Urothelium cell line (cell line): ENCODE measurements at regions not wholly inside any gene's neighbourhood (a gene's known extent, or its start where the extent isn't known, plus 50 kb on each side); places are given as distances from the start of the nearest gene placed in this dataset.
A peak's percentile ranks its signal among the peaks of the same experiment; 100 is the strongest.

Experiments
- DNase-seq: peaks from one replicate; pipeline ENCODE4 v3.0.0; 2011; ENCODE audit warnings: low spot score, mixed read lengths
- FAIRE-seq: peaks from 2 replicates; lab custom pipeline; 2011; peaks lifted over from hg19 to GRCh38; lab: Jason Lieb, UNC

DNA sequence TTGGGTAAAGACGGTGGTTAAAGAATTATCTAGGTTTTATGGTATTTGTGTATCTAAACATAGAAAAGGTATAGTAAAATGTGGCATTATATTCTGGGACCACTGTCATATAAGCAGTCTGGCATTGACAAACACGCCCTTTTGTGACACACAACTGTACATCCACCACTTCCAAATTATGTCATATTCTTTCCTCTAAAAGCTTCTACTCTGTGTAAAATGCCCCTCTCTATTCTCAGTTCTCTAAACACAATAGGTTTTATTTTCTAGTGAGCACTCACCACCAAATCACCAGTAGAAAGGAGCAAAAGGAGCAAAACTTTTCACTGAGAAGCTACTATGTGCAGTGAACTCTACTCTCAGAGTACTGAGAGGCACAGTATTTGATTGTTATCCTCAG is 88.1 kb upstream of the PIEZO2 start:
- FAIRE-seq = no peak
- DNase-seq = no peak

DNA sequence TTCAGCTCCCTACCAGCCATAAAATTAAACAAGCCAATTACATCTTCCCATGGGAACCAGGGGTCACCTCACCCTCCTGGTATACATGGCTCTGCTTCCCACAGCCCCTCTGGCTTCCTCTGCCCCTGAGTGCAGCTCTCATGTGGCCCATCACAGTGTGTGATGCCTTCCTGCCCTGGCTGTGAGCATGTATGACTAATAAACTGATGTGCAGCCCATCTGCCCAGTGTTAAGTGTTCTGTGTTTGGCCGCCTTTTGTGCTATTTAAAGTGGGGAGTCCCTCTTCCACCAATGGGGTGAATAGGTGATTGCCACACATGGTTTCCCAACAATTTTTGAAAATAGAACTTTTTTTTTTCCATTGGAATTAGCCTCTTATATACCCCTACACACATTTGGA is 87.7 kb upstream of the PIEZO2 start:
- FAIRE-seq (no peak), DNase-seq (no peak)

DNA sequence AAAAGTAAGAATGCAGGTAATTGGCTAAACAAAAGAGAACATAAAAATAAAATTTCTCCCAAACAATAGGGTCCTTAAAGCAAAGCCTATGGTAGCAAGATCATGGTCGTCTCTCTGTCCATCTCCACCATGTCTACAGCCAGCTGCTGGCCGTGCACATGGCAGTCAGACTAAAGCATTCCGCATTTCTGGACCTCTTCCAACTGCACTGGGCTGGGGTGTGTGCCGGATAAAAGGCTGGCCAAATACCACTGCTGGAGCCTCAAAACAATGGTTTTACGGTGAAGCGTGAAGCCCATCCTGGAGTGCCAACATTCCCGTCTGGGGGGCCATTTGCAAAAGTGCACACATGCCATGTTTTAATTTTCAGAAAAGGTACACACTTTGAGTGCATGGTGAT is 74.8 kb upstream of the PIEZO2 start:
- FAIRE-seq (peak; percentile 48), DNase-seq (no peak)

DNA sequence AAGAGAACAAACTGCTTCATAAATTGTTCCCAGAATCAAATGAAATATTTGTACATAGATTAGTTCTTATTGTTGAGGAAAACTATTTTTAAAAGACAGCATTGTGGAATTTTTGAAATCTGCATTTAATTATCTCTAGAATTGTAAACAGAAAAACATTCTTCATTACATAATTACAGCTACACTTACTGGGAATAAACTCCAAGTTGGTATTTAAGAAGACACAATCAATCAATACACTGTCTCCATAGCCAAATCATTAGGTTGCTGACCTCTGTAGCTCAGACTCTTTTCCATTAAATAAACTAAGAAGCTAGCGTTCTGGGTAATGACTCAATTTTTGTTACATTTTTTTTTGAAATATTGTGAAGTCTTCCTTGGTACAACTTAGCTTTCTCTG is 70.2 kb upstream of the PIEZO2 start:
- FAIRE-seq = no peak
- no peak for DNase-seq

DNA sequence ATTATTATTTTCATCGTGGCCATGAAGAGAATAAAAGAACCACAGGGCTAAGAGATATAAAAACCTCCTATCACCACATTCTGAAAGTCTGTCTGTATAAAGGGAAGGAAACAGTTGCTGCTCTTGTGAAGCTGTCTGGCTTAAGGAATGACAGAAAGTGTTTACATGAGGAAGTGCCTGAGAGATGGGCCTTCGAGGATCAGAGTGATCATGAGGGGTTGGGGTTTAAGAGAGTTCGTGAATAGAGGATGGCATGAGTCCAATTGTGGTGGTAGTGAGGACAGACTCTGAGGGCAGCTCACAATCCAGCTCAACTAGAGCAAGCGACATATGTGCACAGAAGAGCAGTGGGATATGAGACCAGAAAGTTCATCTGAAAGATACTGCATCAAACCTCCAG is 65.8 kb upstream of the PIEZO2 start:
- DNase-seq (no peak), FAIRE-seq (no peak)

DNA sequence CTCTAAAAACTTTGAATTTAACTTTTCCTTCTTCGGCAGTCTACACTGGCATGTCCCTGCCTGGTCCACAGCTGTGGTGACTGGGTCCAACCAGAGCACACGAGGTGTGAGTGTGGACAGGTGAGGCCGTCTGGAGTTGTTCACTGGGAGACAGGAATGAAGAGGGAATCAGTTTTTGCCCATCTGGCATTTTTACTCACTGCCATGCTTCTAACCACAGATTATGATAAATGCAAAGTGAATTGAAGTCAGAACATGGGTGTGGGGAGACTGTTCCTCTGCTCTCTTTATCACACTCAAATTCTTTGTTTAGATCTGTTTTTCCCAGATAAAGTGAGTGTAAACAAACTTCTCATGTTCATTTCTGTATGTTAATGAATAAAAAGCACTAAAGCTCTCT is 54.7 kb upstream of the PIEZO2 start:
- DNase-seq = no peak
- no peak for FAIRE-seq

DNA sequence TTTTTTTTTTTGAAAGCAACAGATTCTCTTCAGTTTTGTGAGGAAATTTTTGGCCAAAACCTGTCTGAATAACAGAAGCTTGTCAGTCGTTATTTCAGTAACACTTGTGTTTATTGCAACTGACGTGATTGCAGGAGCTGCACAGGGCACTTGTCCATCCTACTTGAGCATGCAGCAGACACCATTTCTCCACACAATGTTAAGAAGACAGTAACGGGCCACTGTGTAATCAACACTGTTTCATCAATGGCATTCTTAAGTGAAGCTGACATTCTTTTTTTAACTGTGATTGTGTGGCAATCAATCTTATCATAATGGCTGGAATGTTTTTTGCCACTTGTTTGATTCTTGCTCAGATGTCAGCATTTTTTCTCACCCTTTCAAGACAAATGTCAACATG is 50.1 kb upstream of the PIEZO2 start:
- FAIRE-seq = peak; percentile 32
- no peak for DNase-seq
